GM12864 (cell line): ENCODE measurements at regions not wholly inside any gene's neighbourhood (a gene's known extent, or its start where the extent isn't known, plus 50 kb on each side); places are given as distances from the start of the nearest gene placed in this dataset.

ENCODE experiments used
- DNase-seq: peaks from one replicate; pipeline ENCODE4 v3.0.0-alpha.2; 2011; ENCODE audit warnings: low read depth
- H3K4me3 ChIP-seq: 2 replicates; pipeline ENCODE4 v1.5.1; 2011; ENCODE audit warnings: mild to moderate bottlenecking, low read depth, low read length, control low read depth
- TF ChIP-seq, protein P1 (sequence below): IDR thresholded peaks from 2 replicates; pipeline ENCODE4 v1.5.1; 2011; ENCODE audit warnings: low read depth, mild to moderate bottlenecking, moderate library complexity, low read length, control low read depth, inconsistent platforms; ENCODE audit errors: missing control alignments

- no peak overlapping the region for H3K4me3 ChIP-seq
- TF ChIP-seq, protein P1, sequence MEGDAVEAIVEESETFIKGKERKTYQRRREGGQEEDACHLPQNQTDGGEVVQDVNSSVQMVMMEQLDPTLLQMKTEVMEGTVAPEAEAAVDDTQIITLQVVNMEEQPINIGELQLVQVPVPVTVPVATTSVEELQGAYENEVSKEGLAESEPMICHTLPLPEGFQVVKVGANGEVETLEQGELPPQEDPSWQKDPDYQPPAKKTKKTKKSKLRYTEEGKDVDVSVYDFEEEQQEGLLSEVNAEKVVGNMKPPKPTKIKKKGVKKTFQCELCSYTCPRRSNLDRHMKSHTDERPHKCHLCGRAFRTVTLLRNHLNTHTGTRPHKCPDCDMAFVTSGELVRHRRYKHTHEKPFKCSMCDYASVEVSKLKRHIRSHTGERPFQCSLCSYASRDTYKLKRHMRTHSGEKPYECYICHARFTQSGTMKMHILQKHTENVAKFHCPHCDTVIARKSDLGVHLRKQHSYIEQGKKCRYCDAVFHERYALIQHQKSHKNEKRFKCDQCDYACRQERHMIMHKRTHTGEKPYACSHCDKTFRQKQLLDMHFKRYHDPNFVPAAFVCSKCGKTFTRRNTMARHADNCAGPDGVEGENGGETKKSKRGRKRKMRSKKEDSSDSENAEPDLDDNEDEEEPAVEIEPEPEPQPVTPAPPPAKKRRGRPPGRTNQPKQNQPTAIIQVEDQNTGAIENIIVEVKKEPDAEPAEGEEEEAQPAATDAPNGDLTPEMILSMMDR, result no peak
- no peak for DNase-seq
Observed at GRCh38 chr22:34801221-34801620, 264.7 kb upstream of the ISX start.

DNA sequence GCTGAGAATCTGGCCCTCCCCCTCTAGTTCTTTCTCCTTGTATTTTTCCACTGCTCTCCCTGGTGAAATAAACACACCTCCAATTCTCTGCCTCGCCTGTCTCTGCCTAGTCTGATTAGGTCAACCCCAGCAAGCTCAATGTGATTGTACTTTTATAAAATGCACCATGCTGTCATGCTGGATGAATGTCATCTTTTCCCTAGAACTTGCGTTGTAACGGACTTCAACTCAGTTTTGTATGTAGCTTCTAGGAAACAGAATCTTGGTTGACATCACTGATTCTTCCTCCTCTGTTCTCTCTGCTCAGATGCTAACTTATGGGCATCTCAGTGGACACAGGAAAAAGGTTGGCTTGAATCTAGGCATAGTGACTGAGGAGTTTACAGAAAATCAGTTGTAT is 261.9 kb upstream of the ISX start:
- no peak for DNase-seq
- TF ChIP-seq, protein P1, result no peak
- no peak overlapping the region for H3K4me3 ChIP-seq

DNA sequence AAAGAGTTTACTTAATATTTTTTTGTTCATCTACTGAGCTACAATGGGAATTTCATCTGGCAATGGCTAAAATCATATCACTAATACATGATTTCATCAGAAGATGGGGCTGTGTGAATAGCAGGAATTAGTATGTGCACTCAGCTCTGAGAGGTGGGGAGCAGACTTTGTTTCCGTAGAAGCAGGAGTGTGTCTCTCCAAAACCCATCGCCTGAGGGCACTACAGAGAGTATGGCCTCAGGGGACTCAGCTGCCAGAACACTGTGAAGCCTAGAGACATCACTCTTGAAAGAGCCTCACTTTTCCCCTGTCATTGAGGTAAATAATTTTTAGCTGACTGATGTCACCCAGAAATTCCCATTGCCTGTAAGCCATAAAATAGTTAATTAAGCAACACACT is 261.4 kb upstream of the ISX start:
- no peak for DNase-seq
- TF ChIP-seq, protein P1, result peak; percentile 12
- no peak overlapping the region for H3K4me3 ChIP-seq

DNA sequence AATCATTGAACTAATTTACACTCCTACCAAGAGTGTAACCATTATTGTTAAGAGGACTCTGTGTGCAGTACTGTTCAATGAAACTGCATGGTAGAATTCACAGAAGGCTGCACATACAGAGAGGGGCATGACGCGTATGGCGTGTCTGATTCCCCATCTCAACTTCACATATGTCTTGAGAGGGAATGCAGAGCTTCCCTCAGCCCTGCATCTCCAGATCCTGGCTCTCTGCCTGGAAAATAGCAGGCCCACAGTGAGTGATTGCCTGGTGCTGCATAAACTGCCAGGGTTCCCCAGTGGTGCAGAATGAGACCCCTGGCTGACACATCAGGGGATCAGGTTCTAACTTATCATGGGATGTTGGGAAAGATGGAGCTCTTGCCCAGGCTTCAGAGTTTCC is 260.2 kb upstream of the ISX start:
- H3K4me3 ChIP-seq, result no peak overlapping the region
- TF ChIP-seq, protein P1, result no peak
- no peak for DNase-seq

DNA sequence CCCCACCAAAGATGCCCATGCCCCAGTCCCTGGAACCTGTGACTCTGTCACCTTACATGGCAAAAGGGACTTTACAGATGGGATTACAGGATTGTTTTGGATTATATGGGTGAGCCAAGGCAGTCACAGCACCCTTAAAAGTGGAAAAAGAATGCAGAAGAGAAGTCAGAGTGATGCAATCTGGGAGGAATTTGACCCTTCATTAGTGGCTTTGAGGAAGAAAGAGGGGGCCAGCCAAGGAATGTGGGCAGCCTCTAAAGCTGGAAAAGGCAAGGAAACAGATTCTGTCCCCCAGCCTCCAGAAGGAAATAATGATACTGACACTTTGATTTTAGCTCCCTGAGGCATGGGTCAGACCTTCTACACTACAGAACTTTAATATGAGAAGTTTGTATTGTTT is 257.3 kb upstream of the ISX start:
- no peak overlapping the region for H3K4me3 ChIP-seq
- TF ChIP-seq, protein P1, result no peak
- DNase-seq, result no peak

GRCh38 chr22:34812631-34813030 is 253.3 kb upstream of the ISX start:
- TF ChIP-seq, protein P1, result no peak
- no peak overlapping the region for H3K4me3 ChIP-seq
- DNase-seq, result no peak

GRCh38 chr22:34814260-34815025 is 251.5 kb upstream of the ISX start:
- no peak overlapping the region for H3K4me3 ChIP-seq
- no peak for DNase-seq
- TF ChIP-seq, protein P1, result no peak
